PC-9 (cell line): ENCODE measurements at regions not wholly inside any gene's neighbourhood (a gene's known extent, or its start where the extent isn't known, plus 50 kb on each side); places are given as distances from the start of the nearest gene placed in this dataset.

Experiments used
- EZH2 ChIP-seq: fragments of 200-600 bp; sonication (generic); IDR thresholded peaks from 2 replicates; pipeline ENCODE4 v1.8.0; 2017; ENCODE audit warnings: antibody characterized with exemption, low read depth
- TF ChIP-seq, protein P1 (sequence below): fragments of 200-600 bp; sonication (generic); conservative IDR thresholded peaks from 2 replicates; pipeline ENCODE4 v1.6.1; 2017; ENCODE audit warnings: mixed run types, antibody characterized with exemption, mild to moderate bottlenecking, moderate library complexity

DNA sequence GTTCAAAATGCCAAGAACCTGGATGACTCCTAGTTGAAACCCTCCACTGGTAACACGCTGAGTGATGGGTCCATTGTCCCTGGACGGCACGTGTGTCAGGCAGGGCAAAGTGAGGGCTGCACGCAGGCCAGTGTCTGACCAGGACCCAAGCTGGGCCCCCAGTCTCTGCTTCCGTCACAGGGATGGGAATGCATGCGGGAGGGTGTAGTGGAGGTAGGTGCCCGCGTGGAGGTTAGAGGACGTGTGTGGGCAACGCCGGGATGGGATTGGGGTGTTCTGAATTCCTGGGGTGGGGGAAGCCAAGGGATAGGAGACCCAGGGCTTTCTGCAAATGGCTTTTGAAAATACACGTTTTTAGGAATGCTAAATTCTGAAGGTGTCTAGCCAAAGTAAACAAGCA lies 943.3 kb downstream of the BRD1 start:
- TF ChIP-seq, protein P1, sequence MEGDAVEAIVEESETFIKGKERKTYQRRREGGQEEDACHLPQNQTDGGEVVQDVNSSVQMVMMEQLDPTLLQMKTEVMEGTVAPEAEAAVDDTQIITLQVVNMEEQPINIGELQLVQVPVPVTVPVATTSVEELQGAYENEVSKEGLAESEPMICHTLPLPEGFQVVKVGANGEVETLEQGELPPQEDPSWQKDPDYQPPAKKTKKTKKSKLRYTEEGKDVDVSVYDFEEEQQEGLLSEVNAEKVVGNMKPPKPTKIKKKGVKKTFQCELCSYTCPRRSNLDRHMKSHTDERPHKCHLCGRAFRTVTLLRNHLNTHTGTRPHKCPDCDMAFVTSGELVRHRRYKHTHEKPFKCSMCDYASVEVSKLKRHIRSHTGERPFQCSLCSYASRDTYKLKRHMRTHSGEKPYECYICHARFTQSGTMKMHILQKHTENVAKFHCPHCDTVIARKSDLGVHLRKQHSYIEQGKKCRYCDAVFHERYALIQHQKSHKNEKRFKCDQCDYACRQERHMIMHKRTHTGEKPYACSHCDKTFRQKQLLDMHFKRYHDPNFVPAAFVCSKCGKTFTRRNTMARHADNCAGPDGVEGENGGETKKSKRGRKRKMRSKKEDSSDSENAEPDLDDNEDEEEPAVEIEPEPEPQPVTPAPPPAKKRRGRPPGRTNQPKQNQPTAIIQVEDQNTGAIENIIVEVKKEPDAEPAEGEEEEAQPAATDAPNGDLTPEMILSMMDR: no peak
- TF ChIP-seq EZH2: no peak
